CD8-positive, alpha-beta memory T cell (primary cell): ENCODE measurements at regions not wholly inside any gene's neighbourhood (a gene's known extent, or its start where the extent isn't known, plus 50 kb on each side); places are given as distances from the start of the nearest gene placed in this dataset.

Experiments
- CTCF ChIA-PET: fragments of 350-600 bp; sonication (Branson Sonifier 250); formaldehyde crosslinking; loops from one replicate; lab custom pipeline; 2021; ENCODE audit warnings: antibody characterized with exemption; lab: Charles Lee
- POLR2A ChIA-PET: fragments of 350-600 bp; sonication (Branson Sonifier 250); formaldehyde crosslinking; loops from one replicate; lab custom pipeline; 2021; ENCODE audit warnings: antibody characterized with exemption; lab: Charles Lee
- DNase-seq, 5 donors: peaks; one replicate each; pipeline versions ENCODE4 v3.0.0 to v3.0.0-alpha.2; 2020 to 2022; ENCODE audit warnings: mixed read lengths in 1 of 5
- H3K27ac ChIP-seq: one replicate; pipeline ENCODE4 v1.7.0; 2013; ENCODE audit warnings: low read depth, mild to moderate bottlenecking, low read length, moderate library complexity
- H3K27me3 ChIP-seq: 2 replicates; pipeline ENCODE4 v1.7.0; 2013; ENCODE audit warnings: low read length, mild to moderate bottlenecking; ENCODE audit not compliant: insufficient read depth, poor library complexity, severe bottlenecking
- H3K36me3 ChIP-seq: 2 replicates; pipeline ENCODE4 v1.7.0; 2013; ENCODE audit warnings: mild to moderate bottlenecking, low read length, moderate library complexity; ENCODE audit not compliant: insufficient read depth
- H3K4me1 ChIP-seq: 2 replicates; pipeline ENCODE4 v1.7.0; 2013; ENCODE audit warnings: mild to moderate bottlenecking, low read length, moderate library complexity; ENCODE audit not compliant: insufficient read depth
- H3K4me3 ChIP-seq: 2 replicates; pipeline ENCODE4 v1.7.0; 2013; ENCODE audit warnings: mild to moderate bottlenecking, low read length
- H3K9me3 ChIP-seq: 2 replicates; pipeline ENCODE4 v1.7.0; 2013; ENCODE audit warnings: mild to moderate bottlenecking, low read length
- H3K27ac Mint-ChIP-seq, 8 donors: one replicate each; pipeline ENCODE4 v1.8.0; 2020 to 2021; ENCODE audit warnings: mixed read lengths in 8 of 8, mild to moderate bottlenecking in 6 of 8, inconsistent platforms in 3 of 8, moderate library complexity in 3 of 8
- H3K27me3 Mint-ChIP-seq, 2 donors: one replicate each; pipeline ENCODE4 v1.8.0; 2020 to 2021; ENCODE audit warnings: mixed read lengths in 2 of 2, mild to moderate bottlenecking in 1 of 2, moderate library complexity in 1 of 2
- H3K36me3 Mint-ChIP-seq, 3 donors: one replicate each; pipeline ENCODE4 v1.8.0; 2020 to 2021; ENCODE audit warnings: mixed read lengths in 3 of 3, inconsistent platforms in 1 of 3, mild to moderate bottlenecking in 1 of 3
- H3K4me1 Mint-ChIP-seq, 3 donors: one replicate each; pipeline ENCODE4 v1.8.0; 2020 to 2021; ENCODE audit warnings: mixed read lengths in 3 of 3, inconsistent platforms in 1 of 3, mild to moderate bottlenecking in 1 of 3
- H3K4me3 Mint-ChIP-seq, 7 donors: one replicate each; pipeline ENCODE4 v1.8.0; 2020 to 2021; ENCODE audit warnings: mixed read lengths in 7 of 7, mild to moderate bottlenecking in 6 of 7, moderate library complexity in 4 of 7, inconsistent platforms in 2 of 7
- H3K9me3 Mint-ChIP-seq, 5 donors: one replicate each; pipeline ENCODE4 v1.8.0; 2020 to 2022; ENCODE audit warnings: mixed read lengths in 5 of 5, mild to moderate bottlenecking in 3 of 5, moderate library complexity in 2 of 5, inconsistent platforms in 1 of 5

- H3K36me3 ChIP-seq = no peaks in the 10 kb centered on the region
- Mint-ChIP-seq H3K36me3 (no peaks in the 10 kb centered on the region), H3K27ac (no peak overlapping the region), H3K9me3 (peaks cover 0 to 12% (median 7%) of the 10 kb centered on the region in 5 donors), H3K27me3 (no peaks in the 10 kb centered on the region), H3K4me1 (no peaks in the 10 kb centered on the region), H3K4me3 (no peak overlapping the region)
- no peak for DNase-seq
- POLR2A ChIA-PET = no interaction called here
- H3K4me1 ChIP-seq = no peaks in the 10 kb centered on the region
- CTCF ChIA-PET = no interaction called here
- H3K27ac ChIP-seq = no peak overlapping the region
- no peak overlapping the region for H3K4me3 ChIP-seq
- H3K9me3 ChIP-seq = no peaks in the 10 kb centered on the region
- H3K27me3 ChIP-seq = no peaks in the 10 kb centered on the region
Observed at GRCh38 chr9:82164159-82164558, 175.6 kb downstream of the SPATA31D1 start.

DNA sequence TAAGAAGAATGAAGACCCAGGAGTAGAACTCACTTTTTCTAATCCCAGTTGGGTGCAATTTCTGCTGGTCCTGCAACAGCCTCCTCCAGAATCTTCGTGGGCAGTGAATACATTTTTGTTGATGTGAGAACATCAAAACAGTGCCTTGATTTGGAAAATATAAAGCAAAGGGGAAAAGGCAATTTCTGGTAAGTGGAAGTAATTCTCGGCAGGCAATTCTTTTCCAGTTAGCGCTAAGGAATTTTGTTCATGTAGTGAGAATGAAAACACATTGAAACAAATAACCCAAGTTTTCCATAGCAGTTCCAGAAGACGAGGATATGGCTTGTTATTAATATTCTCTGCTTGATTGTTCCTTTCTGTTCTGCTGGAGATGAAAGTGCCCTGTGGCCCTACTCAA is 178.7 kb downstream of the SPATA31D1 start:
- no peak overlapping the region for H3K4me3 Mint-ChIP-seq
- DNase-seq = no peak
- ChIA-PET POLR2A (no interaction called here), CTCF (no interaction called here)
- peaks cover 0 to 12% (median 7%) of the 10 kb centered on the region in 5 donors for H3K9me3 Mint-ChIP-seq
- no peak overlapping the region for H3K4me3 ChIP-seq
- no peaks in the 10 kb centered on the region for H3K9me3 ChIP-seq
- H3K27ac Mint-ChIP-seq = no peak overlapping the region
- no peaks in the 10 kb centered on the region for H3K36me3 ChIP-seq
- no peaks in the 10 kb centered on the region for H3K27me3 ChIP-seq
- no peaks in the 10 kb centered on the region for H3K4me1 Mint-ChIP-seq
- no peaks in the 10 kb centered on the region for H3K36me3 Mint-ChIP-seq
- peaks cover 0 to 2% of the 10 kb centered on the region in 2 donors for H3K27me3 Mint-ChIP-seq
- no peak overlapping the region for H3K27ac ChIP-seq
- H3K4me1 ChIP-seq = no peaks in the 10 kb centered on the region

DNA sequence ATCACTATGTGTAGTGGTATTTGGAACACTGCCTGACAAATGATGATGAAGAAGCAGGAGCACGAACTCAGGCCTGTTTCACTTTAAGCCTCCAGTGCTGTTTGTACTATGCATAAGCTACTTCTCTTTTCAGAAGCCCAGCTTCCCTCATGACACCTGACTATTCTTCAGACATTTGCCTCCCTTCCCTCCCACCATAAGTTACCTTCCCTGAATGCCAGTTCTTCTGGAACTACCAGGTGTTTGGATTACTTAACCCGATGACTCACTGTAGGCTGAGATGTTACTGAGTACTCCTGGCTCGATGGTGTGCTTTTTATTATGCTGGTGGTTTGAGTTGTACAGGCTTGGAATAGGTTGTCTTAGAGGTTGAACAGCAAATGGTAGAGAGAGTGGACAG is 180.0 kb downstream of the SPATA31D1 start:
- ChIA-PET POLR2A (no interaction called here), CTCF (no interaction called here)
- H3K36me3 Mint-ChIP-seq = no peaks in the 10 kb centered on the region
- peaks cover 0 to 7% (median 5%) of the 10 kb centered on the region in 5 donors for H3K9me3 Mint-ChIP-seq
- Histone ChIP-seq H3K27me3 (no peaks in the 10 kb centered on the region), H3K27ac (no peak overlapping the region), H3K36me3 (no peaks in the 10 kb centered on the region), H3K4me1 (no peaks in the 10 kb centered on the region), H3K9me3 (no peaks in the 10 kb centered on the region), H3K4me3 (no peak overlapping the region)
- H3K27me3 Mint-ChIP-seq = peaks cover 0 to 2% of the 10 kb centered on the region in 2 donors
- no peaks in the 10 kb centered on the region for H3K4me1 Mint-ChIP-seq
- H3K27ac Mint-ChIP-seq = no peak overlapping the region
- no peak for DNase-seq
- H3K4me3 Mint-ChIP-seq = no peak overlapping the region

- no peak overlapping the region for H3K4me3 Mint-ChIP-seq
- peaks cover 0 to 2% of the 10 kb centered on the region in 2 donors for H3K27me3 Mint-ChIP-seq
- POLR2A ChIA-PET = no interaction called here
- Histone ChIP-seq H3K27me3 (no peaks in the 10 kb centered on the region), H3K4me3 (no peak overlapping the region), H3K9me3 (no peaks in the 10 kb centered on the region), H3K4me1 (no peaks in the 10 kb centered on the region), H3K36me3 (no peaks in the 10 kb centered on the region), H3K27ac (no peak overlapping the region)
- no peak for DNase-seq
- H3K27ac Mint-ChIP-seq = no peak overlapping the region
- H3K36me3 Mint-ChIP-seq = no peaks in the 10 kb centered on the region
- CTCF ChIA-PET = no interaction called here
- H3K9me3 Mint-ChIP-seq = peaks cover 0 to 14% (median 7%) of the 10 kb centered on the region in 5 donors
- no peaks in the 10 kb centered on the region for H3K4me1 Mint-ChIP-seq
Observed at GRCh38 chr9:82170866-82171265, 182.3 kb downstream of the SPATA31D1 start.

DNA sequence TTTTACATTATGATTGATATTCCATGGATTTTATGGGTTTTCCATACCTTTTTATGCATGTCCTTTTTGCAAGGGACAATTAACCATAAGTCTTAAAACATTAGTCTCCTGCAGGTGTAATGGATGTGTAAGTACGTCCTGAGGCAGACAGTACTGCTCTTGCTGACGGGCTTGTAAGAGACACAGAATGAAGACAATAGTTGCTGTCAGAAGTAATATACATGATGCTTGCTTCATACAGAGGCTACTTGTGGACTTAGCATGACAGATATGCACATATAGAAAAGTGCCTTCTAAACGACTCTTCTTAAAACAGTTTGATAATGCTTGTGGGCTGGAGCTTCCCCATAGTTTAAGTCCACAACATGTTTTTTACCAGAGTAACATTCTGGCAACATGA is 182.7 kb downstream of the SPATA31D1 start:
- H3K4me1 ChIP-seq = no peaks in the 10 kb centered on the region
- no peak overlapping the region for H3K4me3 ChIP-seq
- H3K27ac ChIP-seq = no peak overlapping the region
- H3K9me3 ChIP-seq = no peaks in the 10 kb centered on the region
- ChIA-PET POLR2A (no interaction called here), CTCF (no interaction called here)
- no peaks in the 10 kb centered on the region for H3K4me1 Mint-ChIP-seq
- H3K9me3 Mint-ChIP-seq = peaks cover 0 to 18% (median 6%) of the 10 kb centered on the region in 5 donors
- DNase-seq = no peak
- H3K36me3 ChIP-seq = no peaks in the 10 kb centered on the region
- peaks cover 0 to 2% of the 10 kb centered on the region in 2 donors for H3K27me3 Mint-ChIP-seq
- H3K4me3 Mint-ChIP-seq = no peak overlapping the region
- no peaks in the 10 kb centered on the region for H3K36me3 Mint-ChIP-seq
- H3K27me3 ChIP-seq = no peaks in the 10 kb centered on the region
- H3K27ac Mint-ChIP-seq = no peak overlapping the region

GRCh38 chr9:82180711-82181110 is 192.1 kb downstream of the SPATA31D1 start:
- Histone ChIP-seq H3K9me3 (no peaks in the 10 kb centered on the region), H3K27me3 (no peaks in the 10 kb centered on the region), H3K4me1 (no peaks in the 10 kb centered on the region), H3K36me3 (no peaks in the 10 kb centered on the region), H3K27ac (no peak overlapping the region), H3K4me3 (no peak overlapping the region)
- no peak overlapping the region for H3K4me3 Mint-ChIP-seq
- peaks cover 0 to 9% (median 8%) of the 10 kb centered on the region in 5 donors for H3K9me3 Mint-ChIP-seq
- ChIA-PET CTCF (no interaction called here), POLR2A (no interaction called here)
- peaks cover 0 to 5% (median 0%) of the 10 kb centered on the region in 3 donors for H3K4me1 Mint-ChIP-seq
- no peak for DNase-seq
- no peaks in the 10 kb centered on the region for H3K27me3 Mint-ChIP-seq
- no peak overlapping the region for H3K27ac Mint-ChIP-seq
- H3K36me3 Mint-ChIP-seq = no peaks in the 10 kb centered on the region

- Histone ChIP-seq H3K9me3 (no peaks in the 10 kb centered on the region), H3K36me3 (no peaks in the 10 kb centered on the region), H3K4me3 (no peak overlapping the region), H3K4me1 (no peaks in the 10 kb centered on the region), H3K27me3 (no peaks in the 10 kb centered on the region), H3K27ac (no peak overlapping the region)
- H3K27ac Mint-ChIP-seq = no peak overlapping the region
- no peaks in the 10 kb centered on the region for H3K36me3 Mint-ChIP-seq
- H3K27me3 Mint-ChIP-seq = no peaks in the 10 kb centered on the region
- no peak for DNase-seq
- H3K4me1 Mint-ChIP-seq = peaks cover 0 to 5% (median 0%) of the 10 kb centered on the region in 3 donors
- POLR2A ChIA-PET = no interaction called here
- H3K4me3 Mint-ChIP-seq = no peak overlapping the region
- CTCF ChIA-PET = no interaction called here
- peaks cover 0 to 9% (median 7%) of the 10 kb centered on the region in 5 donors for H3K9me3 Mint-ChIP-seq
Observed at GRCh38 chr9:82183181-82183860, 194.7 kb downstream of the SPATA31D1 start.

DNA sequence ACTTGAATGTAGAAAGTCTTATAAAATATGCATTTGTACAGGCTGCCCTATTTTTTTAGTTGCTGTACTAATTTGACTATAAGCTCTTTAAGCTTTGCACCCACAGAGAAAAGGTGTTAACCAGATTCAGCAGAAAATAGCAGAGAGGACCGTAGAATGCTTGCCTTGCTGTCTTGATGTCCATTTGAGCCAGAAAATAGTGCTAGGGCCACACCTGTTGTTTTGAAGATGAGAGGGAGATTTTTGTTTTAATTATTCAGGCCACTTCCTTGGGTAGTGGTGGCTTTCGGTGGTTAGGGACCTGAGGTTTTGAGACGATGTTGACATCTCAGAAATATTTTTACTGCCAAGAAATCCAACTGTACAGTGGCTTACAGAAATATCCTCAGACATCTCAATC is 196.0 kb downstream of the SPATA31D1 start:
- no peak overlapping the region for H3K27ac ChIP-seq
- POLR2A ChIA-PET = no interaction called here
- peaks cover 0 to 12% (median 7%) of the 10 kb centered on the region in 5 donors for H3K9me3 Mint-ChIP-seq

More for the DNA sequence above, 196.0 kb downstream of the SPATA31D1 start:
- no peaks in the 10 kb centered on the region for H3K36me3 ChIP-seq
- no peaks in the 10 kb centered on the region for H3K9me3 ChIP-seq
- H3K4me1 ChIP-seq = no peaks in the 10 kb centered on the region
- H3K4me3 ChIP-seq = no peak overlapping the region
- Mint-ChIP-seq H3K4me1 (peaks cover 0 to 5% (median 0%) of the 10 kb centered on the region in 3 donors), H3K27me3 (no peaks in the 10 kb centered on the region), H3K4me3 (no peak overlapping the region), H3K27ac (no peak overlapping the region), H3K36me3 (no peaks in the 10 kb centered on the region)
- no peaks in the 10 kb centered on the region for H3K27me3 ChIP-seq
- CTCF ChIA-PET = no interaction called here
- no peak for DNase-seq
